K562 (cell line): ENCODE measurements at regions not wholly inside any gene's neighbourhood (a gene's known extent, or its start where the extent isn't known, plus 50 kb on each side); places are given as distances from the start of the nearest gene placed in this dataset.

Source experiments
- ATAC-seq: fragments of 200-7000 bp; cut with Tn5 transposase; 3 replicates; pipeline ENCODE4 v1.9.1; 2020; ENCODE audit warnings: moderate library complexity
- BruUV-seq: library from RNA; stranded (reverse); fragments of 400-500 nt; replicated peaks from 2 replicates; lab custom pipeline; 2021; lab: Mats Ljungman, UMichigan
- CTCF ChIA-PET: fragments of 300-600 bp; formaldehyde crosslinking; extraction: SDS; loops from one replicate; lab custom pipeline; 2021; ENCODE audit warnings: low intra/inter-chr PET ratio; lab: Yijun Ruan, JAX
- POLR2A ChIA-PET: fragments of 300-600, 350-650 bp; sonication (Branson Sonifier 250); formaldehyde crosslinking; extraction: SDS; loops from one replicate; lab custom pipeline; 2021; ENCODE audit warnings: antibody characterized with exemption, inconsistent platforms; lab: Yijun Ruan, JAX
- DNase-seq, 4 experiments: peaks; one replicate each; pipeline versions ENCODE4 v3.0.0 to v3.0.0-alpha.2; 2011 to 2018; ENCODE audit warnings: low spot score in 3 of 4, mixed read lengths in 3 of 4; ENCODE audit errors: extremely low read depth in 1 of 4
- FAIRE-seq: peaks from 2 replicates; lab custom pipeline; 2011; peaks lifted over from hg19 to GRCh38; lab: Jason Lieb, UNC
- H2AFZ ChIP-seq: 2 replicates; pipeline ENCODE4 v1.6.0; 2011; ENCODE audit warnings: low read depth, low read length, control low read depth, inconsistent platforms
- H3K27ac ChIP-seq: fragments of 200-600 bp; 3 replicates; pipeline ENCODE4 v1.8.0; 2011; ENCODE audit warnings: low read depth, mild to moderate bottlenecking, control low read depth, inconsistent platforms, low read length, moderate library complexity, mixed read lengths; ENCODE audit errors: extremely low read depth
- H3K27me3 ChIP-seq, 2 experiments: fragments of 300-600 bp in 1 of 2; 2 replicates in 1 of 2; 3 replicates in 1 of 2; pipeline versions ENCODE4 v1.6.0 to v1.8.0; 2011; ENCODE audit warnings: inconsistent platforms in 2 of 2, low read length in 2 of 2, mild to moderate bottlenecking in 1 of 2, mixed read lengths in 1 of 2, moderate library complexity in 1 of 2; ENCODE audit not compliant: control insufficient read depth in 2 of 2, insufficient read depth in 2 of 2
- H3K36me3 ChIP-seq: fragments of 300-600 bp; 3 replicates; pipeline ENCODE4 v1.8.0; 2011; ENCODE audit warnings: mild to moderate bottlenecking, low read length, inconsistent platforms; ENCODE audit not compliant: control insufficient read depth, insufficient read depth
- H3K4me1 ChIP-seq, 2 experiments: fragments of 200-600 bp in 1 of 2; replicated peaks in 1 of 2; 2 replicates in 1 of 2; 3 replicates in 1 of 2; pipeline versions ENCODE4 v1.5.1 to v1.8.0; 2011; ENCODE audit warnings: inconsistent platforms in 2 of 2, low read length in 2 of 2, mild to moderate bottlenecking in 1 of 2, mixed read lengths in 1 of 2, moderate library complexity in 1 of 2; ENCODE audit not compliant: control insufficient read depth in 2 of 2, insufficient read depth in 2 of 2
- H3K4me2 ChIP-seq: 2 replicates; pipeline ENCODE4 v1.6.1; 2011; ENCODE audit warnings: low read length, control low read depth, inconsistent platforms, mixed read lengths; ENCODE audit not compliant: insufficient read depth
- H3K4me3 ChIP-seq: fragments of 200-600 bp; sonication (generic), shearing (Covaris generic); 2 replicates; pipeline ENCODE4 v1.5.1; 2016; ENCODE audit warnings: control low read depth, inconsistent platforms
- H3K79me2 ChIP-seq: fragments of 200-600 bp; 3 replicates; pipeline ENCODE4 v1.8.0; 2011; ENCODE audit warnings: low read length, inconsistent platforms; ENCODE audit not compliant: control insufficient read depth, insufficient read depth
- H3K9ac ChIP-seq, 2 experiments: 2 replicates each; pipeline versions ENCODE4 v1.6.0 to v1.6.1; 2011; ENCODE audit warnings: low read depth in 2 of 2, low read length in 2 of 2, control low read depth in 1 of 2, inconsistent platforms in 1 of 2, mild to moderate bottlenecking in 1 of 2, mixed read lengths in 1 of 2; ENCODE audit not compliant: insufficient read depth in 1 of 2
- H3K9me1 ChIP-seq: one replicate; pipeline ENCODE4 v1.6.0; 2011; ENCODE audit warnings: inconsistent platforms, mild to moderate bottlenecking, low read length, moderate library complexity; ENCODE audit not compliant: control insufficient read depth, insufficient read depth
- H3K9me3 ChIP-seq: replicated peaks from 2 replicates; pipeline ENCODE4 v1.5.1; 2011; ENCODE audit warnings: low read depth, low read length, inconsistent platforms; ENCODE audit not compliant: control insufficient read depth, insufficient read depth
- H4K20me1 ChIP-seq: replicated peaks from 2 replicates; pipeline ENCODE4 v1.6.1; 2011; ENCODE audit warnings: low read length, inconsistent platforms, mixed read lengths; ENCODE audit not compliant: control insufficient read depth, insufficient read depth
- KHSRP ChIP-seq: fragments of 450-650 bp; IDR thresholded peaks from 2 replicates; pipeline ENCODE4 v1.6.1; 2017
- PPARD ChIP-seq: fragments of 250-450 bp; sonication (Bioruptor Pico); IDR thresholded peaks from 2 replicates; pipeline ENCODE4 v1.8.0; 2022; ENCODE audit warnings: inconsistent platforms, mild to moderate bottlenecking, moderate library complexity
- RBM22 ChIP-seq: fragments of 200-400 bp; formaldehyde crosslinking; IDR thresholded peaks from 2 replicates; pipeline ENCODE4 v1.6.1; 2018; ENCODE audit warnings: low read length, low read depth; ENCODE audit not compliant: poor library complexity, severe bottlenecking
- RBM39 ChIP-seq: fragments of 200-400 bp; formaldehyde crosslinking; optimal IDR thresholded peaks from 2 replicates; pipeline ENCODE3; 2018; ENCODE audit warnings: low read depth, low read length
- SMARCB1 ChIP-seq: IDR thresholded peaks from 2 replicates; pipeline ENCODE4 v1.6.1; 2011; ENCODE audit warnings: improper control_type of control experiment, low read depth; ENCODE audit not compliant: insufficient read length
- ZHX1 ChIP-seq: fragments of 150-350 bp; conservative IDR thresholded peaks from 2 replicates; pipeline ENCODE4 v1.6.1; 2014; ENCODE audit warnings: low read length
- WGBS: fragments of 100-300 bp; shearing (Covaris generic); methylation state at CpG from one replicate; pipeline ENCODE4 v1.1.6; 2016; ENCODE audit warnings: low coverage, mixed read lengths; ENCODE audit not compliant: insufficient coverage; ENCODE audit errors: missing lambda C conversion rate; 5-methylcytosine and 5-hydroxymethylcytosine counted together
- in situ Hi-C: fragments of 300-500 bp; cut with MboI; formaldehyde crosslinking; loops from 4 replicates; pipeline ENCODE4 v1.15.0; 2018; ENCODE audit warnings: inconsistent platforms, mixed read lengths
- intact Hi-C: fragments of 100-400 bp; cut with micrococcal nuclease; formaldehyde crosslinking; loops from 2 replicates; pipeline ENCODE4 v1.14.2; 2022

- CTCF ChIA-PET: no interaction called here
- H3K79me2 ChIP-seq: no peaks in the 10 kb centered on the region
- H3K9ac ChIP-seq: no peak overlapping the region
- no peaks in the 10 kb centered on the region for H3K36me3 ChIP-seq
- no peaks in the 10 kb centered on the region for H3K9me3 ChIP-seq
- no peak overlapping the region for H2AFZ ChIP-seq
- no peak overlapping the region for H3K4me2 ChIP-seq
- BruUV-seq: no TSS peak
- no peak for DNase-seq
- 1% methylated on average over 7 of the region's 7 CpGs for WGBS
- H3K27me3 ChIP-seq: peaks cover 5 to 10% of the 10 kb centered on the region in 2 experiments; a peak in 3 of 5 replicates
- no peaks in the 10 kb centered on the region for H3K4me1 ChIP-seq
- ATAC-seq: no peak
- H3K9me1 ChIP-seq: no peaks in the 10 kb centered on the region
- no peak overlapping the region for H3K4me3 ChIP-seq
- in situ Hi-C loops: no loop called here
- no peak overlapping the region for H3K27ac ChIP-seq
- TF ChIP-seq RBM22 (no peak), KHSRP (no peak), PPARD (CRISPR knock-in tag) (no peak), SMARCB1 (no peak), ZHX1 (no peak), RBM39 (no peak)
- POLR2A ChIA-PET: no interaction called here
- intact Hi-C loops: no loop called here
- no peak for FAIRE-seq
- no peaks in the 10 kb centered on the region for H4K20me1 ChIP-seq
Observed at GRCh38 chr1:244171241-244171985, 120.3 kb downstream of the ZBTB18 start.
